ENCODE measurements at regions not wholly inside any gene's neighbourhood (a gene's known extent, or its start where the extent isn't known, plus 50 kb on each side); places are given as distances from the start of the nearest gene placed in this dataset.
A peak's percentile ranks its signal among the peaks of the same experiment; 100 is the strongest.

DNA sequence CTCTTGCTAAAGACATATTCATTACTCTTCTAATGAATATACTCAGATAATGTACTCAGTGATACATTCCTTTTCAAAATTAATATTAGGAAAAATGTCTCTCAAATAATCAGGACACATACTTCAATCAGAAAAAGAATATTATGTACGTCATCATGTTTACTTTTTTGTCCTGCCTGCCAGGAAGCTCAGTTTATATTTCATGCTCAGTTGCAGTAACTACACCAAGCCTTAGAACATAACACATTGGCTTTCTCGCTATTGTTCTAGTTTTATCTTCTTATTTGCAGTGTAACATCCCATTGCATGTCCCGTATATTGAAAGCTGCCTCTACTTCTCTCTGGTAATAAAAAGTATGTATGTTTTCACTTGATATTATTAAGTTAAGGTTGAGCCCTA, 181.5 kb upstream of the LPP start:
- DNase-seq: no peak
- Mint-ChIP-seq H3K9me3 (peaks cover 1% of the 10 kb centered on the region), H3K27me3 (no peaks in the 10 kb centered on the region), H3K27ac (no peak overlapping the region), H3K4me1 (ENCODE audit: low read depth) (peaks cover 45% of the 10 kb centered on the region), H3K36me3 (peaks cover under 1% of the 10 kb centered on the region), H3K4me3 (no peak overlapping the region)
- ChIA-PET CTCF (interaction anchor here (1.1 to 4.6 kb wide), 2 partner anchors 11 to 233 kb away, joined by 4 to 34 read pairs; no protein-coding TSS in a partner anchor), POLR2A (no interaction called here)
- intact Hi-C loops (cut with micrococcal nuclease): loop anchor here (10.0 kb wide), 3 partner anchors 198 to 1162 kb away; no protein-coding TSS in a partner anchor

DNA sequence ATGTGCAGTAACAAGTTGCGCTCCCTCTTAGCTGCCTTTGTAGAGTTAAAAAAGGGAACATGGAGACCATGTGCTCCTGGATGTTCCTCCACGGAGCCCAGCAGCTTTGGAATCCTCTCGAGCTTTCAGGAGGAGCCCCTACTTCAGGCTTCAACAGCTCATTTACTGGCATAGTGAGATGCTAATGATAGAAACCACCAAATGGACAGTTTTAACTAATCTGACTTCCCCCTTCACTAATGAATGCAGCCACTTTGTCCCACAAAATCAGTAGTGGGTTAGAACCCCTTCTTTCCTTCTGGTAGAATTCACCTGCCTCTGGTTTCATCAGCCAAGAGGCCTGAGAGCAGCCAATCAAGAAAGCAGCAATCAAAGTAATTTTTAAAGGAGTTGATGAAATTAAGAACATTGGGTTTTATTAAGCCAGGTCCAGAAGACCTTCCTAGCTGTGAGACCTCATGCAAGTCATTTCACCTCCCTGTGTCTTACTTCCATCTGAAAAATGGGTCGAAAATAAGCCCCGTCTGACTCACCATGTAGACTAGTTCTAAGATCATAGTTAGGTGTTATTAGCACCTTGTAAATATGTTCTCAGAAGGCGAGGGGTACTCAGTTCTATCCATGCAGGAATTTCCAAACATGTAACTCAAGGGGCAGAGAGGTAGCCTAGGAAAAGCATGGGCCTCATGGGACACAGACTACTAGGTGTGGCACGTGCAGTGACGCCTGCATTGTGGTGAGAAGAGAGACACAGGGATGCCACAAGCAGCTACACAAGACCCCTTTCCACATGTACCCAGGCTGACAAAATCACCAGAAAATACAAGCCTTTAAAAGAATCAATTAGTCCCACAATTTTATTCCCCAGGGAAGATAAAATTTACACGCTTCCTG, 179.7 kb upstream of the LPP start:
- H3K4me1 Mint-ChIP-seq (ENCODE audit: low read depth): peaks cover 56% of the 10 kb centered on the region

DNA sequence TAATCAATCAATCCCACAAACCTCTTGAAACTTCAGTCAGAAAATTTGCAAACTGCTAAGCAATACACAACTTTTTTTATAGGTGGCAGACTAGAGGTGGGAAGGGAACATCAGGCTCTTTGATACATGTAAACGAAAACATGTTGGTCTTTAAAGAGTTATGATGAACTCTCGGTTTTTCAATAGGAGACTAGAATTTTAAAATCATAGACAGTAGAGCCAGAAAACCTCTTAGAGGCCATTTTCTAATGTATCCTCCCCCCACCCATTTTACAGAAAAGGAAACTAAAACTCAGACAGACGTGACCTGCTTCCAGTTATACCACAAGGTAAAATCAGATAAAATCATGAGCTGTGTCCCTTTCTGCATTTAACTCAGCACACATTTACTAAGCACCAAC, 179.1 kb upstream of the LPP start:
- intact Hi-C loops (cut with micrococcal nuclease): loop anchor here (1.0 to 10.0 kb wide), 12 partner anchors 12 to 1160 kb away; no protein-coding TSS in a partner anchor
- Mint-ChIP-seq H3K4me3 (peak overlapping the region; percentile 62), H3K27me3 (no peaks in the 10 kb centered on the region), H3K27ac (peak overlapping the region; percentile 92), H3K36me3 (peaks cover 3% of the 10 kb centered on the region), H3K9me3 (peaks cover 4% of the 10 kb centered on the region), H3K4me1 (ENCODE audit: low read depth) (peaks cover 63% of the 10 kb centered on the region)
- ChIA-PET CTCF (interaction anchor here (0.6 to 4.6 kb wide), 13 partner anchors 9 to 981 kb away, joined by 3 to 34 read pairs (median 5); partner anchors contain the start of gene BCL6), POLR2A (interaction anchor here (0.7 to 3.3 kb wide), 13 partner anchors 12 to 324 kb away, joined by 3 to 47 read pairs (median 6); partner anchors contain the start of genes BCL6 and LPP)
- no peak for DNase-seq

More for the DNA sequence above, 179.7 kb upstream of the LPP start:
- Mint-ChIP-seq H3K4me3 (peak overlapping the region; percentile 62), H3K9me3 (peaks cover 4% of the 10 kb centered on the region), H3K27ac (peak overlapping the region; percentile 92), H3K36me3 (peaks cover 3% of the 10 kb centered on the region), H3K27me3 (no peaks in the 10 kb centered on the region)
- ChIA-PET POLR2A (interaction anchor here (0.8 to 3.3 kb wide), 9 partner anchors 12 to 325 kb away, joined by 3 to 47 read pairs (median 7); partner anchors contain the start of genes BCL6 and LPP), CTCF (interaction anchor here (0.6 to 4.6 kb wide), 13 partner anchors 9 to 981 kb away, joined by 3 to 34 read pairs (median 5); partner anchors contain the start of gene BCL6)
- intact Hi-C loops (cut with micrococcal nuclease): loop anchor here (1.0 to 10.0 kb wide), 5 partner anchors 11 to 1161 kb away; no protein-coding TSS in a partner anchor
- peak; percentile 39 for DNase-seq

DNA sequence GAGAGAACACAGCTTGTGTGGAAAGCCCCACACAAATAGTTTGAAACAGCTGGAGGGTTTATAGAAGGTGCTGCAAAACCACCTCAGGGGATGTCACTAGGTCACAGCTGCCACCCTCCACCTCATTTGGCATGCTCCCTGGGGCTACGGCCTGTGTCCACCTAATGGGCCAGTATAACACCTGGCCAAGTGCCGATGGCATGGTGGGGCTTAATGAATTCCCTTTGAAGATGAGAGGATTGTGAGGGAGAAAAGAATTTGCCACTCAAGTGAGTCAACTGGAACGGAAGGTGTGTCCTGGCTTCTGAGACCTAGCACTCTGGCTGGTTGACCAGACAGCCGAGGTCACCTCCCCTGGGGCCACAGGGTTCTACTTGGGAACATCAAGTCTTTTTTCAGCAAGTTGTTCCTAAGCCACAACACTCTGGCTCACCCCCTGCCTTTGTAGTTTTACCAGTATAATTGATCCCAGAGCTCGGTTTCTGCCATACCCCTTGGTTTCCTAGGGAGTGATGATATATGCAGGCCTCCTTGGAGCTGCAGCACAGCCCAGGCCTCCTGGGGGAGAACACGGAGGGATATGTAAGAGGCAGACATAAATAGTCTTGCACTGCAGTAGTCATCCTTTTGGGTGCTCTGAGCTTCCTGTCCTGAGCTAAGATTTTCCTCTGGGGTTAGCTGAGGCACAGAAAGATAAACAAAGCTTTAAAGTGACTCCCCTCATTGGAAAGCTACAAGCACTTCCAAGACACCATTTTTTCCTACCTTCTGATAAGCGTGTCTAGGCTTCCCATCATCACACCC, 178.2 kb upstream of the LPP start:
- H3K27ac Mint-ChIP-seq: peak overlapping the region; percentile 92
- H3K9me3 Mint-ChIP-seq: peaks cover 4% of the 10 kb centered on the region
- POLR2A ChIA-PET: interaction anchor here (0.7 to 3.3 kb wide), 16 partner anchors 11 to 323 kb away, joined by 3 to 47 read pairs (median 5); partner anchors contain the start of gene BCL6
- CTCF ChIA-PET: interaction anchor here (0.6 to 4.6 kb wide), 16 partner anchors 8 to 980 kb away, joined by 3 to 34 read pairs (median 4); partner anchors contain the start of gene BCL6
- peaks cover 72% of the 10 kb centered on the region for H3K4me1 Mint-ChIP-seq (ENCODE audit: low read depth)
- intact Hi-C loops (cut with micrococcal nuclease): loop anchor here (1.0 to 10.0 kb wide), 22 partner anchors 11 to 1159 kb away; partner anchors contain the start of genes BCL6 and LPP
- H3K36me3 Mint-ChIP-seq: peaks cover 3% of the 10 kb centered on the region
- DNase-seq: peak; percentile 54
- H3K4me3 Mint-ChIP-seq: peak overlapping the region; percentile 62
- no peaks in the 10 kb centered on the region for H3K27me3 Mint-ChIP-seq

DNA sequence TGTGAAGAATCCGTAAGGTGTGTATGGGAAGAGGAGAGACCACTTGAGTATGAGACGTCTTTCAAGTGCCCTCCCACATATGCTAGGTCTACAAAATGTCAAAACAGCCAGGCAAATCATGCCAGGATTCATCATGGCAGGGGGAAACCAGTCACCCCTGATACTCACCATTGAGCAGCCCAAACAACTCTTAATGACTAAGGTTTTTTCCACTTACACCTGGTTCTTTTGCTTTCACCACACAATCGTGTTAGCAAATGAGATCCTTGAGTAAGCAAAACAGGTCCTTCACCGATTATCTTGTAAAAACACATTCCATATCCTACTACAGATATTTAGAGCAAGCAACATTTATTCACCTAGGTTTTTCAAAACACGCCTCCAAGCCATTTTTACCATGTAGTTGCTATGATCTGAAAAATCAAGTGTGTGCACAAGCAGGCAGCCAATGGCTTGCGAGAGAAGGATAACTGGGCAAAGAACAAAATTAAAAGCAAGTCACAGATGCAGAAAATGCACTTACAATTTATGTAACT, 177.5 kb upstream of the LPP start:
- Mint-ChIP-seq H3K4me3 (peak overlapping the region; percentile 10), H3K27me3 (no peaks in the 10 kb centered on the region), H3K9me3 (peaks cover 4% of the 10 kb centered on the region), H3K27ac (peak overlapping the region; percentile 92), H3K36me3 (peaks cover 3% of the 10 kb centered on the region), H3K4me1 (ENCODE audit: low read depth) (peaks cover 73% of the 10 kb centered on the region)
- intact Hi-C loops (cut with micrococcal nuclease): loop anchor here (1.0 to 10.0 kb wide), 17 partner anchors 10 to 1158 kb away; partner anchors contain the start of genes BCL6 and LPP
- POLR2A ChIA-PET: interaction anchor here (1.0 to 3.3 kb wide), 12 partner anchors 10 to 237 kb away, joined by 3 to 47 read pairs (median 6); partner anchors contain the start of gene BCL6
- peak; percentile 76 for DNase-seq
- CTCF ChIA-PET: interaction anchor here (0.8 to 4.6 kb wide), 9 partner anchors 9 to 980 kb away, joined by 3 to 34 read pairs (median 6); partner anchors contain the start of gene BCL6

DNA sequence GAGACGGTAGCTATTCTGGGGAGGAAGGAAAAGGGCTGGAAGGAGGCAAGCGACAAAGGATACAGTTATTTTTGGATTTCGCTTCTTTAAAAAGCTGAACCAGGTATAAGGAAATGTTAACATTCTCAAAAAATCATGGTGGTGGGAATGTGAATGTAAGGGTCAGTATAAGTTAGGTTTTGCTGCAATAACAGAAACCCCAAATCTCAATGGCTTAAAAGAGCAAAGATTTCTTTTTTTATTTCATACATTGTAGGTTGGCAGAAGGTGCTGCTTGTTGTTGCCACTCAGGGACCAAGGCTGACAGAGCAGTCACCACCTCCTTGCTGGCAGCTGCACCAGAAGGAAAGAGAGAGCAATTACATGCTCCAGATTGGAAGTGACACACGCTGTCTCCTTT, 176.3 kb upstream of the LPP start:
- Mint-ChIP-seq H3K9me3 (peaks cover 4% of the 10 kb centered on the region), H3K4me3 (no peak overlapping the region), H3K27me3 (no peaks in the 10 kb centered on the region), H3K36me3 (peaks cover 3% of the 10 kb centered on the region), H3K27ac (no peak overlapping the region), H3K4me1 (ENCODE audit: low read depth) (peaks cover 77% of the 10 kb centered on the region)
- CTCF ChIA-PET: no interaction called here
- DNase-seq: no peak
- POLR2A ChIA-PET: no interaction called here
- intact Hi-C loops (cut with micrococcal nuclease): loop anchor here (2.0 to 10.0 kb wide), 8 partner anchors 177 to 1157 kb away; partner anchors contain the start of gene LPP

DNA sequence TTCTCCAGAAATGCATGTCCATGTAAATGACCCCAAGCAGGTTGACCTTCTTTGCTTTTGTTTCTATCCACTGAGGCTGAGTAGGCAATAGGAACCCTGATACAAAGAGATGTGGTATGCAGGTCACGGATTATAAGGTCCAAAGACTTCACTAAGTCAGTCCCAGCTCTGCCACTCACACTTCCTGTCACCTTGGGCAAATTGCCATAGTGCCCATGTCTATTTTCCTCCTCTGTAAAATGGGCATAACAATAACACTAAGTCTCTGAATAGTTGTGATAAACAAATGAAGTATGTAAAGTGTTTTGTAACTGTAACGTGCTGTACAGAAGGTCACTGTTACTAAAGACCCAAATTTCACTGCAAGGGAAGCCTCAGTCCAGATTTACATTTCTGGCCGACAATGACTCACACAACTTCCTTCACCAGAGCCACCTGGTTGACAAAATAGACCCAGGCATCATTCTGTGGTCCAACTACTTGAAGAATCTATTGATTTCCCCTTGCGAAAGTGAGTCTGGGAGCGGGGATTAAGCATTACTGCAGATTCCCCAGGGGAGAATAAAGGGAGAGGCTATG, 175.4 kb upstream of the LPP start:
- Mint-ChIP-seq H3K4me3 (no peak overlapping the region), H3K36me3 (peaks cover 3% of the 10 kb centered on the region), H3K4me1 (ENCODE audit: low read depth) (peaks cover 75% of the 10 kb centered on the region), H3K9me3 (peaks cover 4% of the 10 kb centered on the region), H3K27me3 (no peaks in the 10 kb centered on the region), H3K27ac (peak overlapping the region; percentile 60)
- DNase-seq: no peak
- CTCF ChIA-PET: no interaction called here
- intact Hi-C loops (cut with micrococcal nuclease): loop anchor here (5.0 to 10.0 kb wide), 6 partner anchors 204 to 1156 kb away; no protein-coding TSS in a partner anchor
- POLR2A ChIA-PET: no interaction called here

DNA sequence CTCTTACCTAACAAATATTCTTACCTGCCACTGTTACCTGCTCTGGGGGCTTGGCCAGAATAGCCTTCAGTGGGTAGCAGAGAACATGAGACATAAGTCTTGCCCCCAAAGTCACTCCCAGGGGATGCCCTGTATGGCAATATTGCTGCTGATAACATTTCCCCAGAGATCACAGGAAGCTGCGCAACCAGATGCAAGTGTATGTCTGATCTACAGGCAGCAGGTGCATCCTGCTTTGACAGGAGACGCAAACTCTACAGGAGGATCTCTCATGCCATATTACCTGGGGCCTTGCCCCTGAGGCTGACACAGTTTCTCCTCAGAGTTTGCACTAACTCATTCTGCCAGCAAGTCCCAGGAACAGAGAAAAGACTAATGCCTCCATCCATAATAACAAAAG, 174.4 kb upstream of the LPP start:
- intact Hi-C loops (cut with micrococcal nuclease): loop anchor here (5.0 to 10.0 kb wide), 6 partner anchors 205 to 1155 kb away; no protein-coding TSS in a partner anchor
- H3K4me3 Mint-ChIP-seq: no peak overlapping the region
- H3K9me3 Mint-ChIP-seq: peaks cover 4% of the 10 kb centered on the region
- CTCF ChIA-PET: no interaction called here
- no peaks in the 10 kb centered on the region for H3K27me3 Mint-ChIP-seq
- H3K4me1 Mint-ChIP-seq (ENCODE audit: low read depth): peaks cover 65% of the 10 kb centered on the region
- DNase-seq: peak; percentile 32
- POLR2A ChIA-PET: no interaction called here
- peaks cover 3% of the 10 kb centered on the region for H3K36me3 Mint-ChIP-seq
- H3K27ac Mint-ChIP-seq: peak overlapping the region; percentile 13

DNA sequence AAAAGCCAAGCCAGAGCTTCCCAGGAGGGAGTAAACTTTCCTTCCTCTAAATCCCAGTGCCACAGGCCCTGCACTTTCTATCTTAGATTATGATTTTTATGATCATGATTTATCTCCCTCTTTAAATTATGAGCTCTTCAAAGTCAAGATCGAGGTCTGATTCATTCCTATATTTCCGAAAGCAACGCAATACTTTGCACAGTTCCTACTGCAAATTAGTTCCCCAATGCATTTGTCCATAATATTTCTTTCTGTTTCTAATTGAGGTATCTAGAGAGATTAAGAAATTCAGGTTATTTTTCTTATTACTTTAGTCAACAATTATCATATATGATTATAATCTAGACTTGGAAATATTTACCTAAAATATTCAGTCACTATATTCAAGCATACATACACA, 173.1 kb upstream of the LPP start:
- Mint-ChIP-seq H3K27ac (no peak overlapping the region), H3K4me1 (ENCODE audit: low read depth) (peaks cover 59% of the 10 kb centered on the region), H3K4me3 (no peak overlapping the region), H3K27me3 (no peaks in the 10 kb centered on the region), H3K36me3 (peaks cover 3% of the 10 kb centered on the region), H3K9me3 (peaks cover 4% of the 10 kb centered on the region)
- intact Hi-C loops (cut with micrococcal nuclease): no loop called here
- ChIA-PET CTCF (no interaction called here), POLR2A (interaction anchor here (0.5 kb wide), 1 partner anchor 233 kb away, joined by 3 read pairs; no protein-coding TSS in a partner anchor)
- DNase-seq: no peak

DNA sequence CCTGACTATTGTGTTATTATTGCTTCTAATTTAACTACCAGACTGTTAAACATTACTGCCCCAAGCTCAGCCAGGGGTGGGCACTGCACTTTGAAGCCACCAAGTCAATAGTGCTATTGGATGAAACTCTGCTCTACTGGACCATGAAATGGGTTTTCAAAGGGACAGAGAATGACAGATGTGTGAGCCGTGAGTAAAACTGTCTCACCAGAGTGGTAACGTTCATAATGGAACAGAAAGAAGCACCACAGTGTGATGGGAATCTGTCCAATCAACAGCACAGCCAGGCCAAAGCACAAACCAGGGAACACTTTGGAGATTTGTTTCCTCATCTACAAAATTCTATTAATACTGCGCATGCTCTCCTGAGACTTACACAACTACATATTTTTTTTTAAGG, 171.8 kb upstream of the LPP start:
- no peak for DNase-seq
- Mint-ChIP-seq H3K4me3 (no peak overlapping the region), H3K36me3 (peaks cover 3% of the 10 kb centered on the region), H3K4me1 (ENCODE audit: low read depth) (peaks cover 62% of the 10 kb centered on the region), H3K27me3 (no peaks in the 10 kb centered on the region), H3K27ac (no peak overlapping the region), H3K9me3 (peaks cover 4% of the 10 kb centered on the region)
- ChIA-PET CTCF (no interaction called here), POLR2A (no interaction called here)
- intact Hi-C loops (cut with micrococcal nuclease): no loop called here
